ENCODE measurements at regions not wholly inside any gene's neighbourhood (a gene's known extent, or its start where the extent isn't known, plus 50 kb on each side); places are given as distances from the start of the nearest gene placed in this dataset.

DNA sequence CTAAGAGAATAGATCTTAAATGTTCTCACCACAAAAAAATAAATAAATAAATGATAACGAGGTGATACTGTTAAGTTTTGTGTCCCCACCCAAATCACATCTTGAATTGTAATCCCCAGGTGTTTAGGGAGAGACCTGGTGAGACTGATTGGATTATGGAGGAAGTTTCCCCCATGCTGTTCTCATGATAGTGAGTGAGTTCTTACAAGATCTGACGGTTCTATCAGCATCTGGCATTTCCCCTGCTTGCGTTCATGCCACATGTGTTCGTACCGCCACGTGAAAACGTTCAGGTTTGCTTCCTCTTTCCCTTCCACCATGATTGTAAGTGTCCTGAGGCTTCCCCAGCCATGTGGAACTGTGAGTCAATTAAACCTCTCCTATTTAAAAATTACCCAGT is 1514.8 kb upstream of the TENM4 start:
- ATAC-seq (no peak), DNase-seq (no peak)
- TF ChIP-seq, protein P1, sequence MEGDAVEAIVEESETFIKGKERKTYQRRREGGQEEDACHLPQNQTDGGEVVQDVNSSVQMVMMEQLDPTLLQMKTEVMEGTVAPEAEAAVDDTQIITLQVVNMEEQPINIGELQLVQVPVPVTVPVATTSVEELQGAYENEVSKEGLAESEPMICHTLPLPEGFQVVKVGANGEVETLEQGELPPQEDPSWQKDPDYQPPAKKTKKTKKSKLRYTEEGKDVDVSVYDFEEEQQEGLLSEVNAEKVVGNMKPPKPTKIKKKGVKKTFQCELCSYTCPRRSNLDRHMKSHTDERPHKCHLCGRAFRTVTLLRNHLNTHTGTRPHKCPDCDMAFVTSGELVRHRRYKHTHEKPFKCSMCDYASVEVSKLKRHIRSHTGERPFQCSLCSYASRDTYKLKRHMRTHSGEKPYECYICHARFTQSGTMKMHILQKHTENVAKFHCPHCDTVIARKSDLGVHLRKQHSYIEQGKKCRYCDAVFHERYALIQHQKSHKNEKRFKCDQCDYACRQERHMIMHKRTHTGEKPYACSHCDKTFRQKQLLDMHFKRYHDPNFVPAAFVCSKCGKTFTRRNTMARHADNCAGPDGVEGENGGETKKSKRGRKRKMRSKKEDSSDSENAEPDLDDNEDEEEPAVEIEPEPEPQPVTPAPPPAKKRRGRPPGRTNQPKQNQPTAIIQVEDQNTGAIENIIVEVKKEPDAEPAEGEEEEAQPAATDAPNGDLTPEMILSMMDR (IDR thresholded peaks at IDR 0.05): no peak
- intact Hi-C loops (cut with micrococcal nuclease): no loop called here
- ChIA-PET CTCF (no interaction called here), POLR2A (no interaction called here)
- H3K4me1 Mint-ChIP-seq (ENCODE audit: low read depth): no peaks in the 10 kb centered on the region
- no peak overlapping the region for H3K27ac Mint-ChIP-seq
- H3K4me3 Mint-ChIP-seq: no peak overlapping the region
- H3K27me3 Mint-ChIP-seq: no peaks in the 10 kb centered on the region
- H3K36me3 Mint-ChIP-seq (ENCODE audit: low read depth): no peaks in the 10 kb centered on the region
- peaks cover 10% of the 10 kb centered on the region for H3K9me3 Mint-ChIP-seq

DNA sequence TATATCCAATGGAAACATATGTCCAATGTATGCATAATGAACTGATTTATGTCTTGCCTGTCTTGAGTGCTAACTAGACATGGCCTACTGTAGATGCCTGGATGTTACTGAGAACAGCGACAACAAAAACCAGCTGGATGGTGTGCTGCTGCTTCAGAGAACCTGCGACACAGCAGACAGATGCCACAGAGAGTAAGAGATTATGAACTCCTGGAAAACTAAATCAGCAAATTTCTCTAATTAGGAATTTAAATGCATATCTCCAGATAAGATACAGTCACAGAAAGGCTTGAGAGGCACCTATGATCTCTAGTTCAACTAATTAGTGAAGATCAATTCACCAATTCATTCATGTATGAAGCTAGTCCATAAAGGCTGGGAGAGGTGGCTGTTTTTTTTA is 1508.0 kb upstream of the TENM4 start:
- Mint-ChIP-seq H3K4me3 (no peak overlapping the region), H3K27me3 (no peaks in the 10 kb centered on the region), H3K4me1 (ENCODE audit: low read depth) (no peaks in the 10 kb centered on the region), H3K9me3 (peaks cover 8% of the 10 kb centered on the region), H3K27ac (no peak overlapping the region), H3K36me3 (ENCODE audit: low read depth) (no peaks in the 10 kb centered on the region)
- ATAC-seq (no peak), DNase-seq (no peak)
- ChIA-PET CTCF (no interaction called here), POLR2A (no interaction called here)
- TF ChIP-seq, protein P1 (IDR thresholded peaks at IDR 0.05): no peak
- intact Hi-C loops (cut with micrococcal nuclease): no loop called here

DNA sequence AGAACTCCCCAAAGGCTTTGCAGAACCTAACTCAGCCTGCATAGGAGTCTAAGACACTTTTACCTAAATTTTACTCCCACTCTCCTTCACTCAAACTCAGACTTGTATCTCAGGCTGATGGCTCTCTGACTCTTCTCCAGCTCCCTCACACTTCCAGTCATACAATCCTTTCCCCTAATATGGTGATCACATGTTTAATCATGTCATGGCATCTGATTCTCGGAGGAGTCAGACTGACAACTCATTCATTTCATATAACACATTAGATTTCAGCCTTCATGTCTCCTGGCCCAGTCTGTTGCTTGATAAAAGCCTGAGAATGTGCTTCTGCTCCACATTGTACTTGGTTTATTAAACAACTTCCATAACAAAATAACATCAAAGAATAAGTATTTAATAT is 1503.9 kb upstream of the TENM4 start:
- TF ChIP-seq, protein P1 (IDR thresholded peaks at IDR 0.05): no peak
- POLR2A ChIA-PET: no interaction called here
- intact Hi-C loops (cut with micrococcal nuclease): no loop called here

DNA sequence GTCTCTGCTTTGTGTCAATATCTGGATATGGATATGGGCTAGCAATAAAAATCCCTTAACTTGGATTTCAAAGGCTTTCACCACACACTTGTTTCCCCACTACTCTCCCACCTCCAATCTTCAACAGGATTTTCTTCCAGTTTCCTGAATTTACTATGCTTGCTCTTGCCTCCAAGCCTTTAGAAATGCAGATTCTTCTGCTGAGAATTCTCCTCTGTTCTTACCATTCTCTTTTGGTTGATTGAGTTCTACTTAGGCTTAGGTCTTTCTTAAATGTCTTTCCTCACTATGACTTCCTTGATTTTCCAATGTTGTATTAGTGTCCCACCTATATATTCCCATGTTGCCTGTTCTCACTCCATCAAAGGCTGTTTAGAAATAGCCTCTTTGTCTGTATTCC is 1502.4 kb upstream of the TENM4 start:
- H3K4me1 Mint-ChIP-seq (ENCODE audit: low read depth): no peaks in the 10 kb centered on the region
- TF ChIP-seq, protein P1 (IDR thresholded peaks at IDR 0.05): no peak
- CTCF ChIA-PET: no interaction called here
- H3K27me3 Mint-ChIP-seq: no peaks in the 10 kb centered on the region
- no peak overlapping the region for H3K27ac Mint-ChIP-seq
- intact Hi-C loops (cut with micrococcal nuclease): no loop called here
- DNase-seq: no peak
- H3K4me3 Mint-ChIP-seq: no peak overlapping the region
- POLR2A ChIA-PET: no interaction called here
- no peaks in the 10 kb centered on the region for H3K9me3 Mint-ChIP-seq
- no peak for ATAC-seq
- no peaks in the 10 kb centered on the region for H3K36me3 Mint-ChIP-seq (ENCODE audit: low read depth)

More for the DNA sequence above, 1503.9 kb upstream of the TENM4 start:
- peaks cover 2% of the 10 kb centered on the region for H3K9me3 Mint-ChIP-seq
- no peak for ATAC-seq
- H3K4me3 Mint-ChIP-seq: no peak overlapping the region
- CTCF ChIA-PET: no interaction called here
- no peaks in the 10 kb centered on the region for H3K36me3 Mint-ChIP-seq (ENCODE audit: low read depth)
- H3K27ac Mint-ChIP-seq: no peak overlapping the region
- no peaks in the 10 kb centered on the region for H3K27me3 Mint-ChIP-seq
- no peak for DNase-seq
- no peaks in the 10 kb centered on the region for H3K4me1 Mint-ChIP-seq (ENCODE audit: low read depth)

DNA sequence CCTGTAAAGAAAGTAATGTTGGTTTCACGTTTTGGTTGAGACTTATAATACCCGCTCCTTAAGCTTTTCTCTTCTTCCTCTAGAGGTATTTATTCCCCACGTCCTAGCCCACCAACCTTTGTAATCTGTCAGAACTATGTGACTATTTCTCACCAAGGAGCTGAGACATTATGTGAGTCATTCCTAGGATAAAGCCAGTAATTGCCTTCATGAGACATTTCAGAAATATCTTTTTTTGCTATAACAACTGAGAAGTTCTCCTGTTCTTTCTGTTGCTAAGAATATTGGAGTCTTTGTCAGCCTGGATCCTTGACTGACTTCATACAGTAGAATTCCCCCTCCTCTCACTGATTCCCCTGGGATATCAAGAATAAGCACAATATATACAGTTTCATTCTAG is 1497.0 kb upstream of the TENM4 start:
- H3K9me3 Mint-ChIP-seq: peaks cover 9% of the 10 kb centered on the region
- TF ChIP-seq, protein P1 (IDR thresholded peaks at IDR 0.05): no peak
- no peak for ATAC-seq
- POLR2A ChIA-PET: no interaction called here
- H3K4me3 Mint-ChIP-seq: no peak overlapping the region
- no peaks in the 10 kb centered on the region for H3K36me3 Mint-ChIP-seq (ENCODE audit: low read depth)
- no peak for DNase-seq
- H3K27me3 Mint-ChIP-seq: no peaks in the 10 kb centered on the region
- intact Hi-C loops (cut with micrococcal nuclease): no loop called here
- no peaks in the 10 kb centered on the region for H3K4me1 Mint-ChIP-seq (ENCODE audit: low read depth)
- H3K27ac Mint-ChIP-seq: no peak overlapping the region
- CTCF ChIA-PET: no interaction called here
